ENCODE measurements at regions not wholly inside any gene's neighbourhood (a gene's known extent, or its start where the extent isn't known, plus 50 kb on each side); places are given as distances from the start of the nearest gene placed in this dataset.

GRCh38 chr12:77591959-77592743 lies 238.5 kb upstream of the NAV3 start:
- TF ChIP-seq GATA3 (IDR thresholded peaks at IDR 0.05; ENCODE audit: low read depth, low read length) (no peak), GATA2 (IDR thresholded peaks at IDR 0.05; ENCODE audit: low read depth, low read length) (no peak)

- no peak for TF ChIP-seq GATA3 (IDR thresholded peaks at IDR 0.05; ENCODE audit: low read depth, low read length)
- TF ChIP-seq GATA2 (IDR thresholded peaks at IDR 0.05; ENCODE audit: low read depth, low read length), result no peak
Observed at GRCh38 chr12:77590306-77590705, 240.4 kb upstream of the NAV3 start.

DNA sequence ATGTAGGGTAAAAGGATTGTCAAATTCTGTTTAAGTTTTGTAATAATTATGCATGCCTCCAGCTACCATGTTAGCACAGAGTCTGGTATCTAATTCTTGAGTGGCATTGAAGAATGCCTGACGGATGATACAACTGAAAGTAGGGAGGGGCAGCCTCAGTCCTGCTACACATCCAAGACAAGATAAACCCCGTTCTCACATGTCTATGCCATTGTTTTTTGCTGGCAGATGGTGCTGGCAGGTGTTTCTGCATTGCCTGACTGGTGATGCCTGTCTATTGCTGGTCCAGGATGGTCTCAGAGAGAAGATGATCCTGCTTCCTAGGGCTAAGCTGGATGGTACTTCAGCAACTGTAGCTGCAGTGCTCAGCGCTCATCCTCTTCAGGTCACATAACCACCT lies 245.8 kb upstream of the NAV3 start:
- TF ChIP-seq GATA2 (IDR thresholded peaks at IDR 0.05; ENCODE audit: low read depth, low read length) (no peak), GATA3 (IDR thresholded peaks at IDR 0.05; ENCODE audit: low read depth, low read length) (no peak)

DNA sequence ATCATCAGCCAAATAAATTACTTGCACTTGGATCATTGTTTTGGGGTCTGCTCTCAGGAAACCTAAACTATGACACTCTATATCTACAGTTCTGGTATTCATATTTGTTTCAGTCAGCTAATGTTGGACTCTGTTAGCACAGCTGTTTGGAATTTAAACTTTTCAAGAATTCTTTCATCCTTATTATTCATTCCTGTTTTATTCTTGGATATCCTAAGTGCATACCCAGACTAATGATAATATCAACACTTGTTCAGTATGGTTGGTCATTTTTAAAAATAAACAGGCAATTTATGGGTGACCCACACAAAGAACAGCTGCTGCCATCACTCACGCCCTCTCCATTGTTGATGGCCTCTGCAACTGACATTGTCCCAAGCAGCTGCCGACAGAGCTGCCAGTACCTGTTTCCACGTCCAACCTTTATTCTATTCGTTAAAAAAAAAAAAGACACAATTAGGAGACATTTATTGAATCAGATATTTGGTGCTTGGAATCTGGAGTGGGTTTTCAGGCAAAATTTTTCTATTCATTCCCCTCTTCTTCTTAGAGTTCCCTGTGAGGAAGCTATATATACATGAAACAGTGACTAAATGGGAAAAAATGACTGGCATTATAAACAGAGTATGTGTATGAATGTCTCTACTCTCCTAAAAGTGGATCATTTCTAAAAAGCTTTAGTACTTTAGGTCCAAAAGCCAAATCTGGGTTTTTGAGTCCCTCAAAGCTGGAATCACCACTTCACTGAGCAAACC lies 252.1 kb upstream of the NAV3 start:
- TF ChIP-seq GATA2 (IDR thresholded peaks at IDR 0.05; ENCODE audit: low read depth, low read length), result no peak
- TF ChIP-seq GATA3 (IDR thresholded peaks at IDR 0.05; ENCODE audit: low read depth, low read length), result no peak

DNA sequence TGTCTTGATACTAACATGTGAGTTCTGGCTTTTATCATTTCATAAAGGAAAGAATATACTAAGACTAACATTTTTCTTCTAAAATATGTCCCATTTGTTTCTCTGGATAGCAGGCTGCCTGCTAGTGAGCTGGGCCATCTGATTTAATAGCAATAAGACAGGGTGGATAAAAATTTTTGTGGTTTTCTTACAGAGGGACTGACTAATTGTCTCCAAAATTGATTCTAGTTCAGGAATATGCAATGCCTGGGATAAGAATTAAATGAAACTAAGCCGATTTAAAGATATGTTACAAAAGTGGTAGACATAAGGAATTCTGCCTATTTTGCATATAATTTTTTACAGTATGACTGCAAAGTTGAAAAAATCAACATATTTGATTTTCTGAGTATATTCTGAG lies 252.9 kb upstream of the NAV3 start:
- TF ChIP-seq GATA3 (IDR thresholded peaks at IDR 0.05; ENCODE audit: low read depth, low read length), result no peak
- no peak for TF ChIP-seq GATA2 (IDR thresholded peaks at IDR 0.05; ENCODE audit: low read depth, low read length)

- TF ChIP-seq GATA2 (IDR thresholded peaks at IDR 0.05; ENCODE audit: low read depth, low read length), result no peak
- TF ChIP-seq GATA3 (IDR thresholded peaks at IDR 0.05; ENCODE audit: low read depth, low read length), result no peak
Observed at GRCh38 chr12:77575376-77575919, 255.2 kb upstream of the NAV3 start.

- TF ChIP-seq GATA3 (IDR thresholded peaks at IDR 0.05; ENCODE audit: low read depth, low read length) (no peak), GATA2 (IDR thresholded peaks at IDR 0.05; ENCODE audit: low read depth, low read length) (no peak)
Observed at GRCh38 chr12:77572371-77572770, 258.3 kb upstream of the NAV3 start.

- TF ChIP-seq GATA2 (IDR thresholded peaks at IDR 0.05; ENCODE audit: low read depth, low read length), result no peak
- no peak for TF ChIP-seq GATA3 (IDR thresholded peaks at IDR 0.05; ENCODE audit: low read depth, low read length)
Observed at GRCh38 chr12:77571768-77572167, 258.9 kb upstream of the NAV3 start.

DNA sequence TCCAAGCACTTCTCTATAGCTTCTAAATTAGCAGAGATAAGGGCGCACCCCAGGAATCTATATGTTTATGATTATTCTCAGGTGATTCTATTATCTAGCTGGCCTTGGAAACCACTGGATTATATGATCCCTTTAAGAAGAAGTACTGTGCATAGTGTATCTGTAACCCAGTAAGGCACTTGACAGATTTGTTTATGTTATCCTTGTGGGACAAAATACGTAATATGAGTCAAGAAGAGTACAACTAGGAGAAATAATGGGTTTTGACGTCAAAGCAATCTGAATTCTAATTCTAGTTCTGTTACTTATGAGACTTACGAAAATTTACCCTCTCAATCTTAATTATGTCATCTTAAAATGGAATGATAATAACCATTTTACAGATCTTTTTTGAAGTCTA lies 259.6 kb upstream of the NAV3 start:
- TF ChIP-seq GATA3 (IDR thresholded peaks at IDR 0.05; ENCODE audit: low read depth, low read length), result no peak
- no peak for TF ChIP-seq GATA2 (IDR thresholded peaks at IDR 0.05; ENCODE audit: low read depth, low read length)

DNA sequence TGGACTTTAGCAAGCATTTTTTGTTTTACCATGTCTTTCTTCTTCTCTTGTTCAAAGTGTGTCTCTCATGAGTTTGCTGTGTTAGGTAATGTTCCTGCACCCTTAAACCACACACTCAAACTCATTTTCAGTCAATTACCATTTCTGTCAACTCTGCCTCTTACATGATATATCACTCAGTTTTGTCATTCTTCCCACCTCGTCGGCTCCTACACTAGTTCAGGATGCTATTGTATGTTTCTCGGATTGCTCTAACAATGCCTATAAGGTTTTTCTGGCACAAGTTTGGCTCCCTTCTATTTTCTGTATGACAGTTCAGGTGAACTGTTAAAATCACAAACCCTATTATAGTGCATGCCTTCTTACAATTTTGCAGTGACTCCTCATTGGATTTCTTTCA lies 260.8 kb upstream of the NAV3 start:
- TF ChIP-seq GATA3 (IDR thresholded peaks at IDR 0.05; ENCODE audit: low read depth, low read length) (no peak), GATA2 (IDR thresholded peaks at IDR 0.05; ENCODE audit: low read depth, low read length) (no peak)

GRCh38 chr12:77560714-77561113 lies 270.0 kb upstream of the NAV3 start:
- TF ChIP-seq GATA2 (IDR thresholded peaks at IDR 0.05; ENCODE audit: low read depth, low read length), result no peak

DNA sequence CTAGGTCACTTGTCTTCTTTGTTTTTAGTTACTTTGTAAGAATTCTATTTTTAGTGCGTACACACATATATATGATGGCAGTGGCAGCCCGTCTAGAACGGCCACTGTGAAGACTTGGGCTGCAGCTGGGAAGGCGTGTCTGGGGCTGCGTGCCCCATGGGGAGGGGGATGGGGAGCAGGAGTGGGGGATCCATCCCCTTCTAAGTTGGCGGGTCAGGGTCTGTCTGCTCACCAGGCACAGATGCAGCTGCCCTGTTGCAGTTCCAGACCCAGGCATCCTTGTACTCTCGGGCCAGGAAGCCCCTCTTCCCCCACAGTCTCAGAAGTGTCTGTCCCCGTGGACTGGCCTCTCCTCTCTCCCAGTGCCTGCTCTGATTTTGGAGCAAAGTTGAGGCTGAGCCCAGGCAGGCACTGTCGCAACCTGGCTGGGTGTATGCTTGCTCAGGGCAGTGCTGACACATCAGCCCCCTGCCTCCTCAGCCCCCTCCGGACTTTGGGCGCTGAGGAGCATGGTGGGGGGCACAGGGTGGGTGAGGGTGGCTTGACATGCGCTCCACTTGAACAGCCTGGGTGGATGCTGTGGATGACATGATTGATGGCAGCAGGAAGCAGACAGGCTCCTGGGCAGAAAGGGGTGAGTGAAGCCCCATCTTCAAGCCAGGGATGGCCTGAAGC lies 271.2 kb upstream of the NAV3 start:
- TF ChIP-seq GATA2 (IDR thresholded peaks at IDR 0.05; ENCODE audit: low read depth, low read length) (no peak), GATA3 (IDR thresholded peaks at IDR 0.05; ENCODE audit: low read depth, low read length) (no peak)

GRCh38 chr12:77555074-77555473 lies 275.6 kb upstream of the NAV3 start:
- TF ChIP-seq GATA2 (IDR thresholded peaks at IDR 0.05; ENCODE audit: low read depth, low read length) (no peak), GATA3 (IDR thresholded peaks at IDR 0.05; ENCODE audit: low read depth, low read length) (no peak)

- TF ChIP-seq GATA3 (IDR thresholded peaks at IDR 0.05; ENCODE audit: low read depth, low read length), result no peak
Observed at GRCh38 chr12:77553976-77554619, 276.6 kb upstream of the NAV3 start.

Data from SH-SY5Y (cell line).